ENCODE measurements at regions not wholly inside any gene's neighbourhood (a gene's known extent, or its start where the extent isn't known, plus 50 kb on each side); places are given as distances from the start of the nearest gene placed in this dataset.

- H3K79me2 ChIP-seq (ENCODE audit: insufficient read depth) = no peaks in the 10 kb centered on the region
- no peak overlapping the region for H2AFZ ChIP-seq
- H3F3A ChIP-seq (ENCODE audit: insufficient read depth) = no peaks in the 10 kb centered on the region
- H4K20me1 ChIP-seq (ENCODE audit: insufficient read depth) = no peaks in the 10 kb centered on the region
- TF ChIP-seq EZH2phosphoT487 (IDR thresholded peaks at IDR 0.05; ENCODE audit: insufficient read depth, low read depth) (no peak), EZH2 (IDR thresholded peaks at IDR 0.05; ENCODE audit: insufficient read depth, poor library complexity, severe bottlenecking) (no peak)
- no peak overlapping the region for H3K4me3 ChIP-seq
- no peak overlapping the region for H3K9ac ChIP-seq
- in situ Hi-C loops (cut with MboI) = no loop called here
- WGBS, 2 experiments (ENCODE audit: low coverage in 1 of 2, low lambda C conversion rate in 2 of 2, missing lambda C conversion rate in 2 of 2) = 90 to 95% methylated on average over 7 of the region's 7 CpGs
- H3K27ac ChIP-seq = no peak overlapping the region
- H3K36me3 ChIP-seq (ENCODE audit: low read depth) = no peaks in the 10 kb centered on the region
- DNase-seq = no peak
- H3K27me3 ChIP-seq (replicated peaks; ENCODE audit: insufficient read depth) = no peaks in the 10 kb centered on the region
- H3K4me1 ChIP-seq (ENCODE audit: insufficient read depth) = no peaks in the 10 kb centered on the region
- no peak overlapping the region for H3K4me2 ChIP-seq (ENCODE audit: unreplicated experiment)
- H3K9me2 ChIP-seq (ENCODE audit: insufficient read depth) = no peaks in the 10 kb centered on the region
- H3K9me3 ChIP-seq (ENCODE audit: low read depth) = no peaks in the 10 kb centered on the region
Measured at GRCh38 chr5:98268162-98268860, 505.2 kb upstream of the RGMB start.

GRCh38 chr5:98275980-98276379 lies 497.5 kb upstream of the RGMB start:
- Histone ChIP-seq H4K20me1 (ENCODE audit: insufficient read depth) (no peaks in the 10 kb centered on the region), H3K36me3 (ENCODE audit: low read depth) (no peaks in the 10 kb centered on the region), H3F3A (ENCODE audit: insufficient read depth) (no peaks in the 10 kb centered on the region), H3K27me3 (replicated peaks; ENCODE audit: insufficient read depth) (no peaks in the 10 kb centered on the region), H3K4me1 (ENCODE audit: insufficient read depth) (no peaks in the 10 kb centered on the region), H2AFZ (no peak overlapping the region), H3K4me2 (ENCODE audit: unreplicated experiment) (no peak overlapping the region), H3K9me2 (ENCODE audit: insufficient read depth) (no peaks in the 10 kb centered on the region), H3K4me3 (no peak overlapping the region), H3K9me3 (ENCODE audit: low read depth) (no peaks in the 10 kb centered on the region), H3K9ac (no peak overlapping the region), H3K27ac (no peak overlapping the region), H3K79me2 (ENCODE audit: insufficient read depth) (no peaks in the 10 kb centered on the region)
- no peak for DNase-seq
- 23% methylated on average over 1 of the region's 1 CpG for WGBS, 2 experiments (ENCODE audit: low coverage in 1 of 2, low lambda C conversion rate in 2 of 2, missing lambda C conversion rate in 2 of 2)
- no peak for TF ChIP-seq EZH2phosphoT487 (IDR thresholded peaks at IDR 0.05; ENCODE audit: insufficient read depth, low read depth)
- no peak for TF ChIP-seq EZH2 (IDR thresholded peaks at IDR 0.05; ENCODE audit: insufficient read depth, poor library complexity, severe bottlenecking)
- in situ Hi-C loops (cut with MboI) = no loop called here

- H3K27me3 ChIP-seq (replicated peaks; ENCODE audit: insufficient read depth) = no peaks in the 10 kb centered on the region
- H3K27ac ChIP-seq = no peak overlapping the region
- no peak overlapping the region for H2AFZ ChIP-seq
- no peaks in the 10 kb centered on the region for H4K20me1 ChIP-seq (ENCODE audit: insufficient read depth)
- no peak for DNase-seq
- no peaks in the 10 kb centered on the region for H3K9me2 ChIP-seq (ENCODE audit: insufficient read depth)
- H3F3A ChIP-seq (ENCODE audit: insufficient read depth) = no peaks in the 10 kb centered on the region
- H3K36me3 ChIP-seq (ENCODE audit: low read depth) = no peaks in the 10 kb centered on the region
- WGBS, 2 experiments (ENCODE audit: low coverage in 1 of 2, low lambda C conversion rate in 2 of 2, missing lambda C conversion rate in 2 of 2) = 94 to 100% methylated on average over 1 of the region's 1 CpG
- no peaks in the 10 kb centered on the region for H3K79me2 ChIP-seq (ENCODE audit: insufficient read depth)
- TF ChIP-seq EZH2phosphoT487 (IDR thresholded peaks at IDR 0.05; ENCODE audit: insufficient read depth, low read depth) = no peak
- no peak for TF ChIP-seq EZH2 (IDR thresholded peaks at IDR 0.05; ENCODE audit: insufficient read depth, poor library complexity, severe bottlenecking)
- in situ Hi-C loops (cut with MboI) = no loop called here
- no peak overlapping the region for H3K4me3 ChIP-seq
- no peak overlapping the region for H3K4me2 ChIP-seq (ENCODE audit: unreplicated experiment)
- no peaks in the 10 kb centered on the region for H3K4me1 ChIP-seq (ENCODE audit: insufficient read depth)
- H3K9ac ChIP-seq = no peak overlapping the region
- H3K9me3 ChIP-seq (ENCODE audit: low read depth) = no peaks in the 10 kb centered on the region
Measured at GRCh38 chr5:98282521-98282920, 490.9 kb upstream of the RGMB start.

GRCh38 chr5:98292496-98292895 lies 481.0 kb upstream of the RGMB start:
- H3K36me3 ChIP-seq (ENCODE audit: low read depth) = no peaks in the 10 kb centered on the region
- no peaks in the 10 kb centered on the region for H3K9me3 ChIP-seq (ENCODE audit: low read depth)
- no peaks in the 10 kb centered on the region for H3K9me2 ChIP-seq (ENCODE audit: insufficient read depth)
- H4K20me1 ChIP-seq (ENCODE audit: insufficient read depth) = no peaks in the 10 kb centered on the region
- TF ChIP-seq EZH2 (IDR thresholded peaks at IDR 0.05; ENCODE audit: insufficient read depth, poor library complexity, severe bottlenecking) = no peak
- TF ChIP-seq EZH2phosphoT487 (IDR thresholded peaks at IDR 0.05; ENCODE audit: insufficient read depth, low read depth) = no peak
- peak; percentile 11 for DNase-seq
- in situ Hi-C loops (cut with MboI) = no loop called here
- H3F3A ChIP-seq (ENCODE audit: insufficient read depth) = no peaks in the 10 kb centered on the region
- H3K79me2 ChIP-seq (ENCODE audit: insufficient read depth) = no peaks in the 10 kb centered on the region
- no peaks in the 10 kb centered on the region for H3K27me3 ChIP-seq (replicated peaks; ENCODE audit: insufficient read depth)
- 80 to 90% methylated on average over 3 of the region's 3 CpGs for WGBS, 2 experiments (ENCODE audit: low coverage in 1 of 2, low lambda C conversion rate in 2 of 2, missing lambda C conversion rate in 2 of 2)
- H2AFZ ChIP-seq = peak overlapping the region; percentile 16; the same call in 1 of the 2 replicates
- peaks cover 4% of the 10 kb centered on the region; the same call in 1 of the 2 replicates for H3K4me1 ChIP-seq (ENCODE audit: insufficient read depth)
- no peak overlapping the region for H3K9ac ChIP-seq
- no peak overlapping the region for H3K27ac ChIP-seq
- no peak overlapping the region for H3K4me2 ChIP-seq (ENCODE audit: unreplicated experiment)
- H3K4me3 ChIP-seq = no peak overlapping the region

Measured in GM23248 (cell line).